ENCODE measurements at regions not wholly inside any gene's neighbourhood (a gene's known extent, or its start where the extent isn't known, plus 50 kb on each side); places are given as distances from the start of the nearest gene placed in this dataset.
"Not testable (repeated sequence)": the region's sequence is repeated elsewhere in the genome, so short reads cannot be mapped to it uniquely, and the experiment has no call there.

- Histone ChIP-seq H3K9ac (ENCODE audit: low read length) (no peak overlapping the region), H4K20me1 (ENCODE audit: insufficient read depth) (no peaks in the 10 kb centered on the region), H3K27me3 (ENCODE audit: insufficient read depth, low read length) (peaks cover 9% of the 10 kb centered on the region), H3K4me3 (replicated peaks in 1 of 2; ENCODE audit: low read depth in 1 of 2, low read length in 2 of 2) (no peak overlapping the region), H3K4me1 (ENCODE audit: control insufficient read depth in 1 of 2, insufficient read depth in 2 of 2, low read length in 2 of 2) (no peaks in the 10 kb centered on the region), H3K79me2 (ENCODE audit: insufficient read depth, low read length) (no peaks in the 10 kb centered on the region), H3K36me3 (ENCODE audit: control insufficient read depth in 1 of 2, insufficient read depth in 2 of 2, low read length in 2 of 2) (no peaks in the 10 kb centered on the region), H3K9me2 (ENCODE audit: insufficient read depth) (no peaks in the 10 kb centered on the region; the same call in 1 of the 2 replicates), H2AFZ (ENCODE audit: low read depth, low read length, poor library complexity, severe bottlenecking) (no peak overlapping the region), H3K4me2 (ENCODE audit: low read length) (no peak overlapping the region), H3K27ac (ENCODE audit: low read depth, low read length) (no peak overlapping the region), H3K9me3 (ENCODE audit: control insufficient read depth in 1 of 2, insufficient read depth in 1 of 2, low read depth in 1 of 2, low read length in 2 of 2) (no peaks in the 10 kb centered on the region)
- ATAC-seq (no peak), DNase-seq (ENCODE audit: low read depth, low spot score) (no peak)
- ChIA-PET CTCF (no interaction called here), RAD21 (ENCODE audit: low non-redundant PET in 1 of 2, low total read pairs in 2 of 2, uncharacterized antibody in 2 of 2, unreplicated experiment in 2 of 2) (no interaction called here), POLR2A (no interaction called here)
- BruUV-seq (replicated peaks): no TSS peak
- intact Hi-C loops (cut with micrococcal nuclease): no loop called here
- TF ChIP-seq CEBPB (IDR thresholded peaks at IDR 0.05; ENCODE audit: low read depth) (no peak), YY1 (IDR thresholded peaks at IDR 0.05; ENCODE audit: extremely low read depth, insufficient replicate concordance, low read depth, low read length) (no peak), EGR1 (IDR thresholded peaks at IDR 0.05; ENCODE audit: low read depth) (no peak), EZH2 (IDR thresholded peaks at IDR 0.05) (no peak), REST (IDR thresholded peaks at IDR 0.05; ENCODE audit: low read depth) (no peak)
Observed at GRCh38 chr6:115592025-115592424, 468.7 kb downstream of the FRK start.

- H3K4me3 ChIP-seq (replicated peaks in 1 of 2; ENCODE audit: low read depth in 1 of 2, low read length in 2 of 2); H4K20me1 ChIP-seq (ENCODE audit: insufficient read depth); H3K9me2 ChIP-seq (ENCODE audit: insufficient read depth); H3K9ac ChIP-seq (ENCODE audit: low read length); intact Hi-C loops (cut with micrococcal nuclease); ATAC-seq; H3K4me2 ChIP-seq (ENCODE audit: low read length); H2AFZ ChIP-seq (ENCODE audit: low read depth, low read length, poor library complexity, severe bottlenecking); H3K27ac ChIP-seq (ENCODE audit: low read depth, low read length); H3K27me3 ChIP-seq (ENCODE audit: insufficient read depth, low read length); POLR2A ChIA-PET; DNase-seq (ENCODE audit: low read depth, low spot score); H3K9me3 ChIP-seq (ENCODE audit: control insufficient read depth in 1 of 2, insufficient read depth in 1 of 2, low read depth in 1 of 2, low read length in 2 of 2); H3K79me2 ChIP-seq (ENCODE audit: insufficient read depth, low read length); BruUV-seq (replicated peaks); H3K36me3 ChIP-seq (ENCODE audit: control insufficient read depth in 1 of 2, insufficient read depth in 2 of 2, low read length in 2 of 2); H3K4me1 ChIP-seq (ENCODE audit: control insufficient read depth in 1 of 2, insufficient read depth in 2 of 2, low read length in 2 of 2); CTCF ChIA-PET; RAD21 ChIA-PET (ENCODE audit: low non-redundant PET in 1 of 2, low total read pairs in 2 of 2, uncharacterized antibody in 2 of 2, unreplicated experiment in 2 of 2): not testable (repeated sequence)
Observed at GRCh38 chr6:115589072-115589471, 471.6 kb downstream of the FRK start.
